HG02678 (cell line): ENCODE measurements at regions not wholly inside any gene's neighbourhood (a gene's known extent, or its start where the extent isn't known, plus 50 kb on each side); places are given as distances from the start of the nearest gene placed in this dataset.
A peak's percentile ranks its signal among the peaks of the same experiment; 100 is the strongest.
"Not testable (repeated sequence)": the region's sequence is repeated elsewhere in the genome, so short reads cannot be mapped to it uniquely, and the experiment has no call there.

Experiments used
- ATAC-seq: cut with Tn5 transposase; IDR thresholded peaks from one replicate; pipeline ENCODE4 v1.9.1; 2021; ENCODE audit warnings: mild to moderate bottlenecking, moderate library complexity; ENCODE audit not compliant: unreplicated experiment

DNA sequence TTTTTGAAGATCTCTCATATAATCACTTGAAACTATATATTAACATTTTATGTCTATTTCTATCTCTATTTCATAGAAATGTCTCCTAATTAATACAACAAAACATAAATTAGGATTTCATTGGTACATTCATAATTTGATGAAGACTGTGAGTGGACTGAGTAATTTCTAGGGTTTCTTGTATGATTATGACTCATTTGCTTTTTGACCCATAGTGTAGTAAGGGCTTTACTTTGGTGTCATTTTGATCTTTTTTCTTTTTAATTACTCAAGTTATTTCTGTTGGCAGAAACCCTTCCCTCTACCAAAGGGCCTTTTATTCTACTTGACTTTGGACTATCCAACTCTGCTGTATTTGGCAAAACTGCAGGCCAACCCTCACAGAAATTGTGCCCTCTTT, 207.9 kb upstream of the MAGEB16 start:
- ATAC-seq = no peak

DNA sequence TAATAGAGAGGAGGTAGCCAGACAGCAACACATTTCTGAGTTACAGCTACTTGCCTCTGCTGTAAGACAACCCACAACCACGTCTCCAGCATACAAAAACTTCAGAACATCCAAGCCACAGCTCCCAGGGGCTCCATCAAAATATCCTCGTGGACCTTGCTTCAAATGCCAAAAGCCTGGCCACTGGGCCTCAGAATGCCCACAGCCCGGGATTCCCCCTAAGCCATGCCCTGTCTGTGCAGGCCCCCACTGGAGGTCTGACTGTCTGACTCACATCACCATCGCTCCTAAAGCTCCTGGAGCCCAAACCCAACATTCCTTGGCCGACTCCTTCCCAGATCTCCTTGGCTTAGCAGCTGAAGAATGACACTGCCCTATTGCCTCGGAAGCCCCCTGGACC, 186.6 kb upstream of the MAGEB16 start:
- ATAC-seq = not testable (repeated sequence)

- ATAC-seq = no peak
Observed at GRCh38 chrX:35617836-35618235, 180.3 kb upstream of the MAGEB16 start.

DNA sequence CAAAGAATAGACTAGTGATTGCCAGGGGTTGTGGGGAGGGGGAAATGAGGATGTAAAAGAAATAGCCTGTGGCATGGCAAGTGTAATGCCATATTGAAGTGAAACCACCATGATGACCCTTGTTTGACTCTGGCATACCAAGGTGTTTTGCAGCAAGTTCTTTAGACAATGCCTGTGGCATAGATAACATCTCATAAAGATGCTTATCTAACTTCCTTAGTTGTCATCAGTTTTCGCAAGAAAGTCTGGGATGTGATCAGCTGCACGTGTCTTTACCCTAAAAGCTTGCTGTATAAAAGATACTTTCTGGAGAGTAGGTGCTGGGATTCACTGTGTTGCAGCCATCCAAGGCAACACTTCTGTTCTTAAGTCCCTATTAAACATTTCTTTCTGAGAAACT, 176.1 kb upstream of the MAGEB16 start:
- no peak for ATAC-seq

- no peak for ATAC-seq
Observed at GRCh38 chrX:35622601-35623000, 175.5 kb upstream of the MAGEB16 start.

GRCh38 chrX:35625714-35626113, 172.4 kb upstream of the MAGEB16 start:
- ATAC-seq = no peak

- ATAC-seq = no peak
Observed at GRCh38 chrX:35626124-35626523, 172.0 kb upstream of the MAGEB16 start.

- not testable (repeated sequence) for ATAC-seq
Observed at GRCh38 chrX:35635971-35636370, 162.2 kb upstream of the MAGEB16 start.

DNA sequence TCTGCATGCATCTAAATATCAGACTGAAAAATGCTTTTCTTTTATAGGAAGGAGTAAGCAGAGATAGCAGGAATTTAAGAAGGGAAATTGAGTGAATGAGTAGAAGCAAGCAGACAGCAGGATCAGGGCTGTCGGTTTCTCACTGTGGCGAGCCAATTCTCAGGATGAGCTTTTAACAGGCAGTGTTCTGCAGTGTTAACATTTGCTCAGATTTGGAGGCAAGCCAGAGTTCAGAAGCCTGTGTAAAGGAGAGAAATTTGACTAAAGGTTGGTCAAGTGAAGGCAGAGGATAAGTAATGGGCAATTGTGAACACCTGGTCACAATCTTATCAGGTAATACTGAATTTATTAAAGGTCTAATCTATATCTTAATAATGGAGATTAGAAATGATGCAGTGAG, 133.3 kb upstream of the MAGEB16 start:
- no peak for ATAC-seq

- no peak for ATAC-seq
Observed at GRCh38 chrX:35665311-35665710, 132.8 kb upstream of the MAGEB16 start.

DNA sequence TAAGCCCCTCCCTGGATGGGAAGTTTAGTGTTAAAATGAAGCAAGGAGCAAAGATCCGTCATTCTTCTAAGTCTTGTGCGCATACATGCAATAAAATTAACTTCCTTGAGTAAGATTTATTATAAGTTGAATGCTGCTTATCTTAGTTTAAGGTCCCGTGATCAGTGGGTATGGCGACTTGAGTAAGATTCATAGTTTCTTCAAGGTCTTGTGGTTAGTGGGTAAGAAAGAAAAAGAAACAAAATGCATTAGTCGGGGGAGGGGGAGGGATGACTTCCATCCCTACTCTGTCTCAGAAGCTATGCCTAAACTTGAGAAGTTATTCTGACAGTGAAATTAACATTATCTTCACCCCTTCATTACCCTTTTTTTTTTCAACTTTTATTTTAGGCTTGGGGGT, 127.3 kb upstream of the MAGEB16 start:
- no peak for ATAC-seq

- no peak for ATAC-seq
Observed at GRCh38 chrX:35675151-35675550, 123.0 kb upstream of the MAGEB16 start.

DNA sequence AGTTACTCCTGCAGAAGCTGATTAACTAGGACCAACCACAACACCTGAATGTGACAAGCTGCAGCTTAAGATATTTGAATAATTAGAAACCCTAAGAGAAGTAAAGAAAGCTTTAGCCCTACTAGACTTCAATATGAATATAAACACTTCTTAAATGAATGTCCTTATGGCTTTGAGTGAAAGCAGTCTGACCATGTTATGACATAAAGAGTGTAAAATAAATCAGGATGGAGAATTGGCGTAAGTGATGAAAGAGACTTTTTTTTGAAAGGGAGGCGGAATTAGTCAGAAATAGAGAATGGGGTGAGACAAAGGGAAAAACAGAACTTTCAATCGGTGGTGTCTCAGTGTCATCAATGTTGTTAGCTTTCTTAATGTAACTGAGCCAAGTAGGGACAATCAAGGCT, 117.2 kb upstream of the MAGEB16 start:
- no peak for ATAC-seq

DNA sequence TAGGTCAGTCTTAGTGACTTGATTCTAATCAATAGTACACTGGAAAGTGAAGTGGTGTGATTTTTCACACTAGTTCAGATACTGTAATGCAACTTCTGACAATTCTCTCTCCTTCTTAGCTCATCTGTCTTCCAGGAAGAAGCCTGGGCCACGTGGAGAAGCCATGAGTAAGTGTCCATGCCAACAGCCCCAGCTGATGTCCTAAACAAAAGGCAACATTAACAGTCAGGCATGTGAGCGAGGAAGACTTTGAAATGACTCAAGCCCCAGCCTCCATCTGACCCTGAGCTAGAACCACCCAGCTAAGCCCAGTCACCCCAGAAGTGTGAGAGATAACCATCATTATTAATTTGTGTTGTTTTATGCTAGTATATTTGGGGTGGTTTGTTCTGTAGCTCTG, 115.7 kb upstream of the MAGEB16 start:
- no peak for ATAC-seq

DNA sequence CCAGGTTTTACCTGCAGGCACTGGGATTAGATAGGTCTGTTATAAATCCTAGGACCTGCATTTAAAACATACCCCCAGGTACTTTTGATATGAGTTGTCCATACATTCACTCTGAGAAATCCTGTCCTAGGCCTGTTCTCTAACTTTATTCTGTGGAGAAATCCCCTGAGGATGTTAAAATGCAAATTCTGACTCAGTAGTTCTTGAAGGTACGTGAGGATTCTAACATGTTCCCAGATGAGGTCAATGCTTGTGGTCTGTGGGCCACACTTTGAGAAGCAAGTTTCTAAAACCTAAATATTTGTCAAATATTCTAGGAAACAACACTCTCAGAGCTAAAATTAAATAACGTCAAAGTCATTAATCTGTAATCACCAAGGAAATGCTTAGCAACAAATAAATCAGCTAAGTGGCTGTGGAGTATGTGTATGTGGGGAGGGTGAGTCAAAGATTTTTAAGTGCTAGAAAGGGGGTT, 101.3 kb upstream of the MAGEB16 start:
- ATAC-seq = peak; percentile 42

DNA sequence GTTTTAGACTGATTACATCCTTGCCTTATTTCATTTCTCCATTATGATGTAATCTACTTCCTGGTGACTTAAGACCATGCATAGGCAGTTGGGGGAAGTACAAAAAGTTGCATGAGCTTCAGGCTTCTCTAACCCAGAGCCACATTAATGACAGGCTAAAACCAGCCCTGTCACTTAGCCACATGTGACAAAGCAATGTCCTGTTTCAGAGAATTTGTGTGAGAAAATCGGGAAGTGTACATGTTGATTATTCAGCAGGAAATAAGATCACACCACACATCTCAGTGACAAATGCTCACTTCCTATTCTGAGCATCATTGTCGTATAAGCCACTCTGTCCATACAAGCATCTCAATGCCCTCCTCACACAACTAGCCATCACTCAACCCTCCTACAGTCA, 98.5 kb upstream of the MAGEB16 start:
- ATAC-seq = no peak

DNA sequence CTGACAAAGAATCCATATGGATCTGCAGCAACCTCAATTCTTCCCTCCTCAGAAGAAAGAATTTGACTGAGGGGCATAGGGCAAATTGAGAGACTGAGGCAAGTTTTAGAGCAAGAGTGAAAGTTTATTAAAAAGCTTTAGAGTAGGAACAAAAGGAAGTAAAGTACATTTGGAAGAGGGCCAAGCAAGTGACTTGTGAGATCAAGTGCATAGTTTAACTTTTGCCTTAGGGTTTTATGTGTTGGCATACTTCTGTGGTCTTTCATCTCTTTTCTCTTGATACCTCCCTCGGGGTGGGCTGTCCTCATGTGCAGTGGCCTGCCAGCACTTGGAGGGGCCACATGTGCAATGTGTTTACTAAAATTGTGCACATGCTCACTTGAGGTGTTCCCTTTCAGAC, 98.0 kb upstream of the MAGEB16 start:
- ATAC-seq = no peak

DNA sequence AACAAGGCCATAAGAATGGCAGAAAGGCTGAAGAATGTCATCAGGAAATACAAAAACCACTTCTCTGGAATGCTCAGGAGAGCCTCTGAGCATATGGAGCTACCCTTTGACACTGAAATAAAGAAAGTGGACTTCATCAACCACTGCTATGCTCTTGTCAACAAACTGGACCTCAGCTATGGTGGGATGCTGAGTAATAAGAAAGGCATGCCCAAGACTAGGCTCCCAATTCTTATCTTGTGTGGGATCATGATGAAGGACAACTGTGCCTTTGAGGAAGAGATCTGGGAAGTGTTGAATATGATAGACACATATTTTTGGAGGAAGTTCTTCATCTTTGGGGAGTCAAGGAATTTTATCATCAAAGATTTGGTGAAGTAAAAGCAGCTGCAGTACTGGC, 86.9 kb upstream of the MAGEB16 start:
- no peak for ATAC-seq

- ATAC-seq = no peak
Observed at GRCh38 chrX:35722128-35722527, 76.0 kb upstream of the MAGEB16 start.

DNA sequence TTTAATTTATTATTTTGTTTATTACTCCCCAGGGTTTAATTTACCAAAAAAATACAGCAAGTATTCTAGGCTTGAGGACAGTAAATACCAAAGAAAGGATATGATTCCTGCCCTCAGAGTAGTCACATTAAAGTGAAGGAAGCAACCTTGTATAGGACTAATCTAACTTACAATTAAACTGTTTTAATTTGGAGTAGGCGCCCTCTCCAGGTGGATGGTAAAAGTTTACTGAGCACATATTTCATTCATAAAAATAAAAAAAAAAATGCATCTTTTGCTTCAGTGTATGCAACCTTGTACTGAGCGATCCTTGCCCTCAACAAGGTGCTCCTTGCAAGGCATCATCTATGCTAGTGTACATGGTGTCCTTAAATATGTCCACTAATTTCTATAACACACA, 72.0 kb upstream of the MAGEB16 start:
- no peak for ATAC-seq

- ATAC-seq = no peak
Observed at GRCh38 chrX:35728481-35728880, 69.7 kb upstream of the MAGEB16 start.

DNA sequence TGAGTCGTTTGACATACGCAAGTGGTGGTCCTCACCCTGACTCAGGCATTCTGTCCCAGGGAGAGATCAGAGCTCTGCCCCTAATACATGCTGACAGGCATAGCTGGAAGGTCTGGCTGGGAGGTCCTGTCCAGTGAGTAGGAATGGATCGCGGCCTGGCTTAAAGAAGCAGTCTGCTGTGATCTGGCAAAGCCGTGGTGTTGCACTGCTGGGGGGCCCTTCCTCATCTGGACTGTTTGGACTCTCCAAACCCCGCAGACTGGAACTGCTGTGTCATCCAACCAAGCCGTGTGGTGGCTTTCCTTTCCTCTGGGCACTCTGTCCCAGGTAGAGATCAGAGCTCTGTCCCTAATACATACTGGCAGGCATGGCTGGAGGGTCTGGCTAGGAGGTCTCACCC, 64.3 kb upstream of the MAGEB16 start:
- no peak for ATAC-seq

DNA sequence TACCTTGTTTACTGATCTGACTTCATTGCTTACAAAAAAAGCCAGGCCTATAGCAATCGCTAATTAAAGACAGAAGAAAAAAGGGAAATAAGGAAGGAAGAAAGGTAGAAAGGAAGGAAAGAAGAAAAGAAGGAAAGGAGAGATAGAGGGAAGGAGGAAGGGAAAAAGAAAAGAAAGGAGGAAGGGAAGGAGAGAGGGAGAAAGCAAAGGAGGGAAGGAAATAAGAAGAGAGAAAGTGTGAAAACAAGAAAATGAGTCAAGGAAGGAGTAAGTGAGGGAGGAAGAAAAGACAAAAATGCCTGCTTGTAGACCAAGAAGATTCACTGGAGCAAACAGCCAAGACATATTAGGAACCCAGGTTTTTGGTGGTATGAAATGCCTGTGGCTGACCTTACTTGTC, 57.0 kb upstream of the MAGEB16 start:
- ATAC-seq = no peak

DNA sequence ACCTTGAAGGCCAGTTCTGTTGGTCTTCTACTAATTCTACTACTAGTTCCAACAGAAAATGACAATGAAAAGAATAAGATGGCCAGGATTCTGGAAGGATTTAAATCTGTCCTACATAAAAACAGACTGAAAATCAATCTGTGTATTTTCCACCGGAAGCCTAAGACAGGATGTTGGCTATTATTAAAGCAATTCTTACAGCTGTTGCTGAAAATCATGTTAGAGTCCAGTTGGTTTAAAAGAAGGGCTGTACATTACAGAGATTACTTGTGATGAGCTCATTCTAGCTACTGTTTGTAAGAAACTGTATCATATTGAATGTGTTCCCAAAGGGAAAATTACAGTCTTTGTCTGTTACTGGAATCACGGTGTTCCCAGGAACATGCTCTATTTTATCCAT, 54.8 kb upstream of the MAGEB16 start:
- ATAC-seq = no peak
